WTC11 (cell line): ENCODE measurements at regions not wholly inside any gene's neighbourhood (a gene's known extent, or its start where the extent isn't known, plus 50 kb on each side); places are given as distances from the start of the nearest gene placed in this dataset.
A peak's percentile ranks its signal among the peaks of the same experiment; 100 is the strongest.

ENCODE experiments used
- ATAC-seq: fragments of 200-7000 bp; cut with Tn5 transposase; 2 replicates; pipeline ENCODE4 v1.10.0; 2021; ENCODE audit warnings: mild to moderate bottlenecking, moderate library complexity
- CTCF ChIA-PET: fragments of 300-600 bp; sonication (Branson Sonifier 250); formaldehyde crosslinking; loops from one replicate; lab custom pipeline; 2021; ENCODE audit warnings: antibody characterized with exemption; lab: Charles Lee
- POLR2A ChIA-PET: fragments of 350-600 bp; sonication (Branson Sonifier 250); formaldehyde crosslinking; loops from one replicate; lab custom pipeline; 2021; ENCODE audit warnings: antibody characterized with exemption; lab: Charles Lee
- DNase-seq: peaks from one replicate; pipeline ENCODE4 v3.0.0; 2021; ENCODE audit warnings: low spot score
- H3K27ac Mint-ChIP-seq: 2 replicates; pipeline ENCODE4 v1.8.0; 2021; ENCODE audit warnings: mixed read lengths
- H3K27me3 Mint-ChIP-seq: 2 replicates; pipeline ENCODE4 v1.8.0; 2021; ENCODE audit warnings: low read depth, mild to moderate bottlenecking, moderate library complexity, mixed read lengths
- H3K36me3 Mint-ChIP-seq: 2 replicates; pipeline ENCODE4 v1.8.0; 2021; ENCODE audit warnings: mixed read lengths
- H3K4me1 Mint-ChIP-seq: 2 replicates; pipeline ENCODE4 v1.8.0; 2022; ENCODE audit warnings: mixed read lengths
- H3K4me3 Mint-ChIP-seq: 2 replicates; pipeline ENCODE4 v1.8.0; 2021; ENCODE audit warnings: mild to moderate bottlenecking, moderate library complexity, mixed read lengths
- H3K9me3 Mint-ChIP-seq: 2 replicates; pipeline ENCODE4 v1.8.0; 2021; ENCODE audit warnings: mixed read lengths
- CREM ChIP-seq: sonication (generic); formaldehyde crosslinking; IDR thresholded peaks from 2 replicates; pipeline ENCODE4 v1.8.1; 2022; ENCODE audit warnings: mild to moderate bottlenecking, missing genetic modification reagents, moderate library complexity
- ELF4 ChIP-seq: sonication (generic); formaldehyde crosslinking; IDR thresholded peaks from 2 replicates; pipeline ENCODE4 v1.8.1; 2022; ENCODE audit warnings: low read depth, mild to moderate bottlenecking, moderate library complexity, missing genetic modification reagents
- EMX1 ChIP-seq: fragments of 250-450 bp; sonication (Bioruptor Pico); IDR thresholded peaks from 2 replicates; pipeline ENCODE4 v1.8.0; 2021; ENCODE audit warnings: mild to moderate bottlenecking
- FOXP1 ChIP-seq: sonication (generic); formaldehyde crosslinking; IDR thresholded peaks from 2 replicates; pipeline ENCODE4 v1.8.0; 2022; ENCODE audit warnings: missing genetic modification reagents, mild to moderate bottlenecking, moderate library complexity, borderline replicate concordance
- MXD4 ChIP-seq: fragments of 250-450 bp; sonication (Bioruptor Pico); IDR thresholded peaks from 2 replicates; pipeline ENCODE4 v1.8.0; 2021; ENCODE audit warnings: mild to moderate bottlenecking, moderate library complexity, borderline replicate concordance
- PRRX2 ChIP-seq: fragments of 250-450 bp; sonication (Bioruptor Pico); IDR thresholded peaks from 2 replicates; pipeline ENCODE4 v1.8.0; 2021; ENCODE audit warnings: mild to moderate bottlenecking
- SMAD4 ChIP-seq: sonication (generic); formaldehyde crosslinking; IDR thresholded peaks from 2 replicates; pipeline ENCODE4 v1.8.0; 2022; ENCODE audit warnings: mild to moderate bottlenecking, missing genetic modification reagents
- TEAD4 ChIP-seq: sonication (generic); formaldehyde crosslinking; IDR thresholded peaks from 2 replicates; pipeline ENCODE4 v1.8.0; 2022; ENCODE audit warnings: mild to moderate bottlenecking, missing genetic modification reagents
- ZBTB21 ChIP-seq: sonication (generic); formaldehyde crosslinking; IDR thresholded peaks from 2 replicates; pipeline ENCODE4 v1.8.1; 2023; ENCODE audit warnings: mild to moderate bottlenecking, missing genetic modification reagents, borderline replicate concordance
- ZNF263 ChIP-seq: sonication (generic); formaldehyde crosslinking; IDR thresholded peaks from 2 replicates; pipeline ENCODE4 v1.8.1; 2022; ENCODE audit warnings: low read depth, mild to moderate bottlenecking, moderate library complexity, missing genetic modification reagents
- ZNF671 ChIP-seq: fragments of 250-450 bp; sonication (Bioruptor Pico); IDR thresholded peaks from 2 replicates; pipeline ENCODE4 v1.8.0; 2021; ENCODE audit warnings: mild to moderate bottlenecking
- TF ChIP-seq, protein P1 (sequence below): sonication (generic); formaldehyde crosslinking; conservative IDR thresholded peaks from 2 replicates; pipeline ENCODE4 v1.8.1; 2022; ENCODE audit warnings: mild to moderate bottlenecking, missing genetic modification reagents
- TF ChIP-seq, protein P2 (sequence below): sonication (generic); formaldehyde crosslinking; IDR thresholded peaks from 2 replicates; pipeline ENCODE4 v1.8.0; 2023; ENCODE audit warnings: mild to moderate bottlenecking, missing genetic modification reagents
- TF ChIP-seq, protein P3 (sequence below): sonication (generic); formaldehyde crosslinking; IDR thresholded peaks from 2 replicates; pipeline ENCODE4 v1.8.1; 2023; ENCODE audit warnings: mild to moderate bottlenecking, missing genetic modification reagents

DNA sequence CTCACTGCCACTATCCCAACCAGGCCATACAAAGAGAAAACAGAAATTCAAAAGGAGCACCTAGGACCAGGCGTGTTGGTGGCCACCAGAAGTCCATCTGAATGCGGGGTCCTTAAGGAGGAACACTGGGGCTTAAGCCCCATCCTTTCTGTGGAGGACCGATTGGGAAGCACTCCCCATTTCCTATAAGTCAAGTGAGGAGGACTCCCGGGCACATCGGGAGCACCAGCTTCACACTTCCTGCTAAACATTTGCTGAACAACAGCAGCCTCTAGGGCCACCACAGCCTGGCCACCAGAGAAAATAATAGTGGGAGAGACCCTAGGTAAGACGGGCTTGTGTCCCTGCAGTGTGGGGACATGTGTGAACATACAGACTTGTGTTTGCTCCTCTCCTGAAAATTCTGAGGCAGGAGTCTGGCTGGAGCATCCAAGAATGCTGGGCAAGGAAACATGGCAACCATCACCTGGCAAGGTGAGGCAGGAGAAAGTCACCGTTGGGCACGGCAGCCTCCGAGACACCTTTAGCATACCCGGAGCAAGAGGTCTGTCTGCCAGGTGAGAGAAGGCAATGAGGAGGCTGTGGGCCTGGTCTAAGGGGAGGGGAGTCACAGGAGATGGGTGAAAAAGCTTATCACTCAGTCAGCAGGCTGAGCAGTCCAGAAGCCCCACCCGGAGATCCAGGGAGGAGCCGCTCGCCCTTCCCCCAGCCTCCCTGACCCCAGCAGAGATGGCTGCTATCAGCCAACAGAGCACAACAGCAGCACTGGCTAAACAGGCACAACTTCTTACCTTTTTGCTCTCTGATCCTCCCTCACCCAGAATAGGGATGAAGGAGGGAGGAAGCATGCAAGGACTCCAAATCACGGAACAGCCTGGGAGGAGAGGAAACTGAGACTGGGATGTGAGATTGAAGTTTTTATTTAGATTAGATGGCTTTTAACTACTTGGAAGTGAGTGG lies 282.3 kb downstream of the EIPR1 start:
- Mint-ChIP-seq H3K27me3 (peaks cover 4% of the 10 kb centered on the region; the same call in 1 of the 2 replicates), H3K4me1 (peaks cover 6% of the 10 kb centered on the region), H3K9me3 (peaks cover 18% of the 10 kb centered on the region), H3K36me3 (no peaks in the 10 kb centered on the region), H3K27ac (no peak overlapping the region), H3K4me3 (no peak overlapping the region)
- POLR2A ChIA-PET = no interaction called here
- ATAC-seq = peak; percentile 46; the same call in 1 of the 2 replicates
- DNase-seq = no peak
- CTCF ChIA-PET = no interaction called here
- TF ChIP-seq ZNF263 (CRISPR knock-in tag) (peak; percentile 67), TEAD4 (no peak)

DNA sequence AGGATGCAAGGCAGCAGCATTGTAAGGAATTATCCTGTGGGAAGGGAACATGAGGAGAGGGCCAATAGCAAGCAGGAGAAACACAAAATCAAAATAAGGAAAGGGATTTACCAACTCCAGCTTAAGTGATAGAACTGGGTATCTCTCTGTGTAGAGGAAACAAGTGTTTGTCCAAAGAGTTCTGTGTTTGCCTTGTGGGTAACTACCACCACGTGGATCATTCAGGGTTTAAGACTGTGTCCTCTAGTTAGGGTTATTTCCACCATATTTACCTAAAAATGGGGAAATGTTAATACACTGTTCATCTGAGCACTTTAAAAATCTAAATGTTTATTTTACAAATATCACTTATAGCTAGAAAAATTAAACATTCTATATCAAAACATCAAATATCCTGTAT lies 283.3 kb downstream of the EIPR1 start:
- DNase-seq (no peak), ATAC-seq (no peak)
- ChIA-PET POLR2A (no interaction called here), CTCF (no interaction called here)
- TF ChIP-seq, protein P1, sequence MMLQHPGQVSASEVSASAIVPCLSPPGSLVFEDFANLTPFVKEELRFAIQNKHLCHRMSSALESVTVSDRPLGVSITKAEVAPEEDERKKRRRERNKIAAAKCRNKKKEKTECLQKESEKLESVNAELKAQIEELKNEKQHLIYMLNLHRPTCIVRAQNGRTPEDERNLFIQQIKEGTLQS (CRISPR knock-in tag) = no peak
- no peak for TF ChIP-seq SMAD4 (CRISPR knock-in tag)
- no peak for TF ChIP-seq ZBTB21 (CRISPR knock-in tag)
- TF ChIP-seq, protein P2, sequence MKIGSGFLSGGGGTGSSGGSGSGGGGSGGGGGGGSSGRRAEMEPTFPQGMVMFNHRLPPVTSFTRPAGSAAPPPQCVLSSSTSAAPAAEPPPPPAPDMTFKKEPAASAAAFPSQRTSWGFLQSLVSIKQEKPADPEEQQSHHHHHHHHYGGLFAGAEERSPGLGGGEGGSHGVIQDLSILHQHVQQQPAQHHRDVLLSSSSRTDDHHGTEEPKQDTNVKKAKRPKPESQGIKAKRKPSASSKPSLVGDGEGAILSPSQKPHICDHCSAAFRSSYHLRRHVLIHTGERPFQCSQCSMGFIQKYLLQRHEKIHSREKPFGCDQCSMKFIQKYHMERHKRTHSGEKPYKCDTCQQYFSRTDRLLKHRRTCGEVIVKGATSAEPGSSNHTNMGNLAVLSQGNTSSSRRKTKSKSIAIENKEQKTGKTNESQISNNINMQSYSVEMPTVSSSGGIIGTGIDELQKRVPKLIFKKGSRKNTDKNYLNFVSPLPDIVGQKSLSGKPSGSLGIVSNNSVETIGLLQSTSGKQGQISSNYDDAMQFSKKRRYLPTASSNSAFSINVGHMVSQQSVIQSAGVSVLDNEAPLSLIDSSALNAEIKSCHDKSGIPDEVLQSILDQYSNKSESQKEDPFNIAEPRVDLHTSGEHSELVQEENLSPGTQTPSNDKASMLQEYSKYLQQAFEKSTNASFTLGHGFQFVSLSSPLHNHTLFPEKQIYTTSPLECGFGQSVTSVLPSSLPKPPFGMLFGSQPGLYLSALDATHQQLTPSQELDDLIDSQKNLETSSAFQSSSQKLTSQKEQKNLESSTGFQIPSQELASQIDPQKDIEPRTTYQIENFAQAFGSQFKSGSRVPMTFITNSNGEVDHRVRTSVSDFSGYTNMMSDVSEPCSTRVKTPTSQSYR (CRISPR knock-in tag) = no peak
- no peak for TF ChIP-seq PRRX2 (CRISPR knock-in tag)
- no peak for TF ChIP-seq EMX1 (CRISPR knock-in tag)
- TF ChIP-seq MXD4 (CRISPR knock-in tag) = no peak
- no peak for TF ChIP-seq FOXP1 (CRISPR knock-in tag)
- no peak for TF ChIP-seq CREM (CRISPR knock-in tag)
- no peak for TF ChIP-seq ZNF671 (CRISPR knock-in tag)
- no peak for TF ChIP-seq ELF4 (CRISPR knock-in tag)
- TF ChIP-seq, protein P3, sequence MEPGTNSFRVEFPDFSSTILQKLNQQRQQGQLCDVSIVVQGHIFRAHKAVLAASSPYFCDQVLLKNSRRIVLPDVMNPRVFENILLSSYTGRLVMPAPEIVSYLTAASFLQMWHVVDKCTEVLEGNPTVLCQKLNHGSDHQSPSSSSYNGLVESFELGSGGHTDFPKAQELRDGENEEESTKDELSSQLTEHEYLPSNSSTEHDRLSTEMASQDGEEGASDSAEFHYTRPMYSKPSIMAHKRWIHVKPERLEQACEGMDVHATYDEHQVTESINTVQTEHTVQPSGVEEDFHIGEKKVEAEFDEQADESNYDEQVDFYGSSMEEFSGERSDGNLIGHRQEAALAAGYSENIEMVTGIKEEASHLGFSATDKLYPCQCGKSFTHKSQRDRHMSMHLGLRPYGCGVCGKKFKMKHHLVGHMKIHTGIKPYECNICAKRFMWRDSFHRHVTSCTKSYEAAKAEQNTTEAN (CRISPR knock-in tag) = no peak
- Mint-ChIP-seq H3K27ac (no peak overlapping the region), H3K9me3 (peaks cover 27% of the 10 kb centered on the region), H3K4me3 (no peak overlapping the region), H3K27me3 (peaks cover 4% of the 10 kb centered on the region; the same call in 1 of the 2 replicates), H3K36me3 (no peaks in the 10 kb centered on the region), H3K4me1 (peaks cover 6% of the 10 kb centered on the region)

DNA sequence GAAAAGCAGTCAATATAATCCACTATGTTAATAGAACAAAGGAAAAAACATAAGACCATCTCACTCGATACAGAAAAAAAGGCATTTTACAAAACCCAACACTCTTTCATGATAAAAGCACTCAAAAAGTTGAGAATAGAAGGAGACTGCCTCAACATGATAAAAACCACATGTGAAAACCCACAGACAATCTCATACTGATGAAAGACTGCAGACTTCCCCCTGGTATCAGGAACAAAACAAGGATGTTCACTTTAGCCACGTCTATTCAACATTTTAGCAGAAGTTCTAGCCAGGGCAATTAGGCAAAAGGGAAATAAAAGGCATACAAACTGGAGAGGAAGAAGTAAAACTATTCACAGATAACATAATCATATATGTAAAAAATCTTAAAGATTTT lies 285.9 kb downstream of the EIPR1 start:
- Mint-ChIP-seq H3K9me3 (peaks cover 32% of the 10 kb centered on the region), H3K4me1 (peaks cover 6% of the 10 kb centered on the region), H3K36me3 (no peaks in the 10 kb centered on the region), H3K27ac (no peak overlapping the region), H3K4me3 (no peak overlapping the region), H3K27me3 (no peaks in the 10 kb centered on the region)
- ATAC-seq (no peak), DNase-seq (no peak)
- ChIA-PET CTCF (no interaction called here), POLR2A (no interaction called here)
- TF ChIP-seq, protein P3 (CRISPR knock-in tag) = no peak
- no peak for TF ChIP-seq ZNF263 (CRISPR knock-in tag)
- TF ChIP-seq, all 79 proteins: peak for 0
